PFSK-1 (cell line): ENCODE measurements at regions not wholly inside any gene's neighbourhood (a gene's known extent, or its start where the extent isn't known, plus 50 kb on each side); places are given as distances from the start of the nearest gene placed in this dataset.

Experiments
- FOXP2 ChIP-seq: optimal IDR thresholded peaks from 2 replicates; pipeline ENCODE3; 2011; ENCODE audit warnings: borderline replicate concordance, control low read depth, inconsistent platforms; ENCODE audit not compliant: insufficient read depth; ENCODE audit errors: extremely low read length, extremely low read depth
- POLR2AphosphoS5 ChIP-seq: IDR thresholded peaks from 2 replicates; pipeline ENCODE4 v1.6.1; 2012; ENCODE audit warnings: low read depth, mild to moderate bottlenecking, control low read depth, low read length, moderate library complexity
- SIN3A ChIP-seq: IDR thresholded peaks from 2 replicates; pipeline ENCODE4 v1.6.1; 2012; ENCODE audit warnings: mild to moderate bottlenecking, low read length, moderate library complexity, borderline replicate concordance; ENCODE audit not compliant: insufficient read depth
- TAF1 ChIP-seq: IDR thresholded peaks from 2 replicates; pipeline ENCODE4 v1.6.1; 2012; ENCODE audit warnings: low read length, control low read depth, borderline replicate concordance; ENCODE audit not compliant: insufficient read depth
- TF ChIP-seq, protein P1 (sequence below), 2 experiments: IDR thresholded peaks; 2 replicates each; pipeline versions ENCODE4 v1.6.1 to v1.8.0; 2011 to 2012; ENCODE audit warnings: low read depth in 2 of 2, low read length in 2 of 2, control low read depth in 1 of 2, inconsistent platforms in 1 of 2, mild to moderate bottlenecking in 1 of 2, moderate library complexity in 1 of 2; ENCODE audit not compliant: insufficient read depth in 1 of 2

- TF ChIP-seq POLR2AphosphoS5 = no peak
- TF ChIP-seq FOXP2 = no peak
- TF ChIP-seq TAF1 = no peak
- TF ChIP-seq SIN3A = no peak
- TF ChIP-seq, protein P1, sequence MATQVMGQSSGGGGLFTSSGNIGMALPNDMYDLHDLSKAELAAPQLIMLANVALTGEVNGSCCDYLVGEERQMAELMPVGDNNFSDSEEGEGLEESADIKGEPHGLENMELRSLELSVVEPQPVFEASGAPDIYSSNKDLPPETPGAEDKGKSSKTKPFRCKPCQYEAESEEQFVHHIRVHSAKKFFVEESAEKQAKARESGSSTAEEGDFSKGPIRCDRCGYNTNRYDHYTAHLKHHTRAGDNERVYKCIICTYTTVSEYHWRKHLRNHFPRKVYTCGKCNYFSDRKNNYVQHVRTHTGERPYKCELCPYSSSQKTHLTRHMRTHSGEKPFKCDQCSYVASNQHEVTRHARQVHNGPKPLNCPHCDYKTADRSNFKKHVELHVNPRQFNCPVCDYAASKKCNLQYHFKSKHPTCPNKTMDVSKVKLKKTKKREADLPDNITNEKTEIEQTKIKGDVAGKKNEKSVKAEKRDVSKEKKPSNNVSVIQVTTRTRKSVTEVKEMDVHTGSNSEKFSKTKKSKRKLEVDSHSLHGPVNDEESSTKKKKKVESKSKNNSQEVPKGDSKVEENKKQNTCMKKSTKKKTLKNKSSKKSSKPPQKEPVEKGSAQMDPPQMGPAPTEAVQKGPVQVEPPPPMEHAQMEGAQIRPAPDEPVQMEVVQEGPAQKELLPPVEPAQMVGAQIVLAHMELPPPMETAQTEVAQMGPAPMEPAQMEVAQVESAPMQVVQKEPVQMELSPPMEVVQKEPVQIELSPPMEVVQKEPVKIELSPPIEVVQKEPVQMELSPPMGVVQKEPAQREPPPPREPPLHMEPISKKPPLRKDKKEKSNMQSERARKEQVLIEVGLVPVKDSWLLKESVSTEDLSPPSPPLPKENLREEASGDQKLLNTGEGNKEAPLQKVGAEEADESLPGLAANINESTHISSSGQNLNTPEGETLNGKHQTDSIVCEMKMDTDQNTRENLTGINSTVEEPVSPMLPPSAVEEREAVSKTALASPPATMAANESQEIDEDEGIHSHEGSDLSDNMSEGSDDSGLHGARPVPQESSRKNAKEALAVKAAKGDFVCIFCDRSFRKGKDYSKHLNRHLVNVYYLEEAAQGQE (IDR thresholded peaks at IDR 0.05; ENCODE audit: insufficient read depth in 1 of 2, low read depth in 2 of 2, low read length in 2 of 2) = no peak
These were observed 498.7 kb upstream of the SPRED2 start for GRCh38 chr2:65931056-65931455.

DNA sequence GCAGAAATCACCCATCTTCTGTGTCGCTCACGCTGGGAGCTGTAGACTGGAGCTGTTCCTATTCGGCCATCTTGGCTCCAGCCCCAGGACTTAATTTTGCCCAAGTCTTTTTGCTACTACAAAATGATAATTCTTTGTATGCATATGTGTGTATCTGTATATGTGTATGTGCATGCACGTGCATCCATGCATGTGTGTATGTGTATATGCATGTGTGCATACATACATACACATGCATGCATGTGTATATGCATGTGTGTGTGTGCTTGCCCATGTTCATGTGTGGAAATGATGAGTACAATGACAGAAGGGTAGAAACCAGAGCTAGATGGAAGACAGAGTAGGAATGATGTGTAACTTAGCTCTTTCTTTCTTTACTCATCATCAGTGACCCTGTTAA, 497.9 kb upstream of the SPRED2 start:
- TF ChIP-seq, protein P1 (IDR thresholded peaks at IDR 0.05; ENCODE audit: insufficient read depth in 1 of 2, low read depth in 2 of 2, low read length in 2 of 2) = no peak
- TF ChIP-seq POLR2AphosphoS5 (no peak), TAF1 (no peak), FOXP2 (no peak), SIN3A (no peak)

- no peak for TF ChIP-seq TAF1
- TF ChIP-seq SIN3A = no peak
- TF ChIP-seq FOXP2 = no peak
- TF ChIP-seq, protein P1 (IDR thresholded peaks at IDR 0.05; ENCODE audit: insufficient read depth in 1 of 2, low read depth in 2 of 2, low read length in 2 of 2) = no peak
- TF ChIP-seq POLR2AphosphoS5 = no peak
These were observed 490.4 kb upstream of the SPRED2 start for GRCh38 chr2:65922794-65923193.

DNA sequence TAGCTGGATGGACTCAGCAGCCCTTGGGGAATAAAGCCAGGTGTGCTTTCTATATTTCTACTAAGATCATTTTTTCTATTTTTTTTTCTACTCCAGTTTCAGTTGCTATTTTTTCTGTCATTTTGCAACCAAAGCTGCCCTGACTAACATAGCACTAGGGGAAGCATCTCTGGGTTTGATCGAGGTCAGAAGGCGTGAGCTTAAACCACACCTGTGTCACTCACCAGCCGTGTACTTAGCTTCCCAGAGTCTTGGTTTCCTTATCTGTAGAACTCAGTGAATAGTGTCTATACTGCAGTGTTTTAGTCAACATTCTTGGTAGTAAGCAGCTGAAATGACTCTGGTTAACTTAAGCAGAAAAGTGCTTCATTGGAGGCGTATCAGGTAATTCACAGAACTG, 489.6 kb upstream of the SPRED2 start:
- TF ChIP-seq TAF1 (no peak), POLR2AphosphoS5 (no peak), SIN3A (no peak), FOXP2 (no peak)
- TF ChIP-seq, protein P1 (IDR thresholded peaks at IDR 0.05; ENCODE audit: insufficient read depth in 1 of 2, low read depth in 2 of 2, low read length in 2 of 2) = no peak

DNA sequence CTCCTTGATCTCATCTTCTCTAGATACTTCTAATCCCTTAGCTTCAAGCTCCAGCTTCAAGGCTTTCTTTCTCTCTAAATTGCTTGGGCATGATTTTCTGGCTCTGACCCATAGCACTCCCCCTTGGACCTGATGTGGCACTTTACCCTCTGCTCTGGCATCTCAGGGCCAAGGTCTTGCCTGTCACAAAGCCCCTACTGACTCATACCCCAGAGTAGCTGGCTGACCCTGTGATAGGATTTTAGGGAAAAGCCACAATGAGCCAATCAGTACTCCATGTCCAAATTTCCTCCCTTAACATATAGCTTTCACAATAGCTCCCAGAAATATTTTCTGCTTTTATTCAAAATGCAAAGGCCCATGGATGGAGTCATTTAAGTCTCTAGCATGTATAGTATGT, 488.7 kb upstream of the SPRED2 start:
- TF ChIP-seq POLR2AphosphoS5 = no peak
- no peak for TF ChIP-seq TAF1
- TF ChIP-seq FOXP2 = no peak
- TF ChIP-seq, protein P1 (IDR thresholded peaks at IDR 0.05; ENCODE audit: insufficient read depth in 1 of 2, low read depth in 2 of 2, low read length in 2 of 2) = no peak
- no peak for TF ChIP-seq SIN3A
